GM23248 (cell line): ENCODE measurements at regions not wholly inside any gene's neighbourhood (a gene's known extent, or its start where the extent isn't known, plus 50 kb on each side); places are given as distances from the start of the nearest gene placed in this dataset.

Source experiments
- EZH2 ChIP-seq: fragments of 200-600 bp; sonication (generic); IDR thresholded peaks from 2 replicates; pipeline ENCODE4 v1.6.1; 2018; ENCODE audit warnings: antibody characterized with exemption, mild to moderate bottlenecking; ENCODE audit not compliant: insufficient read depth, poor library complexity, severe bottlenecking
- EZH2phosphoT487 ChIP-seq: fragments of 200-600 bp; sonication (generic); IDR thresholded peaks from 2 replicates; pipeline ENCODE4 v1.6.1; 2018; ENCODE audit warnings: antibody characterized with exemption, moderate library complexity, mild to moderate bottlenecking, low read depth; ENCODE audit not compliant: insufficient read depth

GRCh38 chr3:72543246-72543645 is 305.0 kb downstream of the SHQ1 start:
- TF ChIP-seq EZH2 (no peak), EZH2phosphoT487 (no peak)
